HG03196 (cell line): ENCODE measurements at regions not wholly inside any gene's neighbourhood (a gene's known extent, or its start where the extent isn't known, plus 50 kb on each side); places are given as distances from the start of the nearest gene placed in this dataset.

Experiments used
- ATAC-seq: cut with Tn5 transposase; IDR thresholded peaks from one replicate; pipeline ENCODE4 v1.9.1; 2021; ENCODE audit not compliant: unreplicated experiment

- no peak for ATAC-seq
Observed at GRCh38 chr1:37085393-37085792, 51.1 kb upstream of the GRIK3 start.

GRCh38 chr1:37089750-37090149, 55.4 kb upstream of the GRIK3 start:
- ATAC-seq: no peak

DNA sequence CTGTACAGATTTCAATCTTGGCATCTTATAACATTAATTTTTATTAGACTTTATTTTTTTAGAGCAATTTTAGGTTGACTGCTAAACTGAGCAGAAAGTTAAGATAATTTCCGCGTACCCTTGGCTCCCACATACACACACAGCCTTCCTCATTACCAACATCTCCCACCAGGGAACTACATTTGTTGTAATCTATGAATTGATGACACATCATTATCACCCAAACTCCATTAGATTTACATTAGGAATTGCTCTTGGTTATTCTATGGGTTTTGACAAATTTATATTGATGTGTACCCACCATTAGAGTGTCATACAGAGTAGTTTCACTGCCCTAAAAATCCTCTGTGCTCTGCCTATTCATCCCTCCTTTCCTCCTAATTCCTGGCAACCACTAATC, 56.4 kb upstream of the GRIK3 start:
- ATAC-seq: no peak

DNA sequence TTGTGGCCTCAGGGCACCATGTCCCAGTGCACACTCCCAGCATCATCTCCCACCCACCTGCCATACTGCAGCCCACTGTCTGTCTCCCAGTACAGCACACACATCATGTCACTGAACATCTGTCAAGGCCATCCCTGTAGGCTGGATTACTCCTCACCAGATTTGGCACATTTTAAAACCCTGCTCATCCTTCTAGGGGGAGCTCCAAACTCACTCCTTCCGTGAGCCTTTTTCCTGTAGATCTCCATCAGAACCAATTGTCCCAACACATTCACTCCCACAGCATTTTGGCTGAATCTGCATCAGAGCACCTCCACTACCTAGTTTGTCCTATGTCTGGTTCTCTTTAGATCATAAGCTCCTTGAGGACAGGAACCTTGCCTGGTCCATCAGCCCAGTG, 58.6 kb upstream of the GRIK3 start:
- no peak for ATAC-seq

DNA sequence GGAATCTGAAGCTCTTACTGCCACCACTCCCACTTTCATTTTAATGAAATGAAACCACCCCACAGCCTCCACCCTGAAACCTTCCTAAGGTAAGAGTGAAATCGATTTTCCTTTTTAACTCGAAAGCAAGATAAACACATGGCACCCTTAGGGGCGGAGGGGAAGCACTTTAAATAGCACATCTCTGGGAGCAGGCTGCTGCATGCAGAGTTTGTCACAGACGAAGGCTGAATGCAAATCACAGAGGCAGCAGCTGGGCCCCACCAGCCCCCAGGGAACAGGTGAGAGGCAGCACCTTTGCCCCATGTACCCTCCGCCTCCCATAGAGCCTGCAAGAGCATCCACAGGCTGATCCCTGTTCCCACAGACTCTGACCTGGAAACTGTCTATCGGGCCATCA, 60.0 kb upstream of the GRIK3 start:
- ATAC-seq: no peak

DNA sequence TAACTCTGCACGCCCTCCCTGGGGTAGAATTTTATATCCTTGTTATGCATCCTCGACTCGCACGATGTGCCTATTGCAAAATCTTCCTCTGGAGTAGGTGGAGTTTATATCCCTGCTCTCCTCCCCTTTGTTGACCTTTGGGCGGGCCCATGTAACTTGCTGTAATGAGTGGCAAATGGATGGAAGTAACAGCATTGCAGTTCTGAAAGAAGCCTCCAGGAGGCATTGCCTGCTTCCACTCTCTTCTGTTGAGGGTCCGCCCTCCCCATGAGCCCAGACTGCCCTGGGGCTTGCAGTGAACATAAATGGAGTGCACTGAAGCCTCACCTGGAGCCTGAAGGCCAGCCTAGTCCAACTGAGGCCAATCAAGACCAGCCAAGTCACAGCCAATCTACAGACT, 62.2 kb upstream of the GRIK3 start:
- ATAC-seq: no peak

GRCh38 chr1:37097731-37098130, 63.4 kb upstream of the GRIK3 start:
- no peak for ATAC-seq

GRCh38 chr1:37098237-37098636, 63.9 kb upstream of the GRIK3 start:
- no peak for ATAC-seq

DNA sequence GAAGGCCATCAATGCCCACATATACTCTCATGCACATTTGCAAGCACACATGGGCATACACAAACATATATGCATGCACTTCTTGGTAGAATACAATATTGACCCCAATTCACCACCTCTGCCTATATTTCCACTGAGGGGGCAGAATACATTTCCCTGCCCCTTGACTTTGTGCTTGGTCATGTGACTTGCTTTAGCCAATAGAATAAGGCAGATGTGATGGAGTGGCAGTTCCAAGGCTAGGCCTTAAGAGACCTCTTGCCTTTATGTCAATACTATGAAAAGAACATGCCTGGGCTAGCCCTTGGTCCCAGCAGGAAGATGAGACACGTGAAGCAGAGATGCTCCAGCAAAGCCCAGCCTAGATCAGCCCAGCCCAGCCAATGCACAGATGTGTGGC, 66.0 kb upstream of the GRIK3 start:
- ATAC-seq: no peak

DNA sequence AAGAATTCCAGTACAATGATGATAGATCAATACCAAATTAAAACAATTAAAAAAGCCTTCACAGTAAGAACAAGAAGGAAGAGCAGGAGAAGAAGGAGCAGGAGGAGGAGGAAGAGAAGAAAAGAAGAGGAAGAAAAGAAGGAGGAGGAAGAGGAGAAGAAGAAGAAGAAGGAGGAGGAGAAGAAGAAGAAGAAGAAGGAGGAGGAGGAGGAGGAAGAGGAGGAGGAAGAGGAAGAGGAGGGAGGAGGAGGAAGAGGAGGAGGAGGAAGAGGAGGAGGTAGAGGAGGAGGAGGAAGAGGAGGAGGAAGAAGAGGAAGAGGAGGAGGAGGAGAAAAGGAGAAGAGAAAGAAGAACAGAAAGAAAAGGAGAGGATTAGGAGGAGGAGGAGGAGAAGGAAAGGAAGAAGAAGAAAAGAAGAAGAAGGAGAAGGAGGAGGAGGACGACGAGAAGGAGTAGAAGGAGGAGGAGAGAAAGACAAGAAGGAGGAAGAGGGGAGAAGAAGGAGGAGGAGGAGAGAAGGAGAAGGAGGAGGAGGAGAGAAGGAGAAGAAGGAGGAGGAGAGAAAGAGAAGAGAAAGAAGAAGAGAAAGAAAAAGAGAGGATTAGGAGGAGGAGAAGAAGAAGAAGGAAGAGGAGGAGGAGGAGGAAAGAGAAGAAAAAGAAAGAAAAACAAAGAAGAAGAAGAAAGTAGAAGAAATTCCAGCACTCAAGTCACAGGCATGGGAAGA, 68.5 kb upstream of the GRIK3 start:
- ATAC-seq: no peak

DNA sequence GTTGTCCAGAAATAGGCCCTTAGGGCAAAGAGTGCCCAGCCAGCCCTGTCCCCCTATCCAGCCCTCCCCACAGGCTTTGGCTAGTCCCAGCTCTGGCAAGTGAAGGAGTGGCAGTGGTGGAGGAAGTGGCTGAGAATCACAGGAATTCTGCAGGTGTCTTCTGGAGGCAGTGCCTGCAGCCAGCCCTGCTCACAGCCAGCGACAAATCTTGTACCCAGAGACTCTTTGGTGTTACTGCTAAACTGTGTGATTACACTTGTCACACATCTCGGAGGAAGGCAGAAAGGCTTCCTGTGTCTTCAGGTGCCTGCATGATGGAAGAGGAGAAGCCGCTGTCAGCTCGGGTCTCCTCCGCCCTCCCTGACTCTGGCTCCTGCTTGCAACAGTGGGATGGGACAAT, 71.6 kb upstream of the GRIK3 start:
- ATAC-seq: no peak

DNA sequence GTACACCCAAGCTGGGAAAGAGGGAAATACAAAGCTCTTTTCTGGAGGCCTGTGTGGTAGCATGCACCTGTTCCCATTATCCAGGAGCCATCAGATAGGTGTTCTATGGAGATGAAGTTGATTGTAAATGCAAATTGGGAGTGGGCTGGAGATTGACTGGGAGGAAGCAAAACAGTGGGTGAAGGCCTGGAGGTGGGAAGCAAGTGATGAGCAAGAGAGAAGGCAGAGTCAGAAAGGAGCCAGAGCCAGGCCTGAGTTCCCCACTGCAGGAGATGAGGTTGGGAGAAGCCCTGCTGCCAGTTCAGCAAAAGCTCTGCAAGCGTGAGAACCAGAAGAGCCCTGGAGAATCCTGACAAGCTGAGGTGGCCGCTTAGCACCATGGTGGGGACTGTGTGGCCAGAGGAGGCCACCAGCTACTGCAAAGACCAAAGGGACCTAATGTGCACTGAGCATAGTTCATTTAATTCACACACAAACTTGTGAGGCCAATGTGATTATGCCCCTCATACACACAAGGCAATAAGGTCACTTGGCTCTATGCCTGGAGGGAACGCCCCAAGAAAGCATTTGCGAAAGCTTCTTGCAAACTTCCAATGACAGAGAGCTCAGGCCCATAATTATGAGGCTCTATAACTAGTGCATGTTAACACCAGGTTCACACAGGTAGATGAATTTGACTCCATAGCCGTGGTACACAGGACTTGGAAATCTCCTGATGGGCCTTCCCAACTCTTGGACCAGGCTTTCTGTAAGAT, 73.0 kb upstream of the GRIK3 start:
- ATAC-seq: no peak

GRCh38 chr1:37108596-37109188, 74.4 kb upstream of the GRIK3 start:
- no peak for ATAC-seq

- ATAC-seq: no peak
Observed at GRCh38 chr1:37112430-37112829, 78.1 kb upstream of the GRIK3 start.

DNA sequence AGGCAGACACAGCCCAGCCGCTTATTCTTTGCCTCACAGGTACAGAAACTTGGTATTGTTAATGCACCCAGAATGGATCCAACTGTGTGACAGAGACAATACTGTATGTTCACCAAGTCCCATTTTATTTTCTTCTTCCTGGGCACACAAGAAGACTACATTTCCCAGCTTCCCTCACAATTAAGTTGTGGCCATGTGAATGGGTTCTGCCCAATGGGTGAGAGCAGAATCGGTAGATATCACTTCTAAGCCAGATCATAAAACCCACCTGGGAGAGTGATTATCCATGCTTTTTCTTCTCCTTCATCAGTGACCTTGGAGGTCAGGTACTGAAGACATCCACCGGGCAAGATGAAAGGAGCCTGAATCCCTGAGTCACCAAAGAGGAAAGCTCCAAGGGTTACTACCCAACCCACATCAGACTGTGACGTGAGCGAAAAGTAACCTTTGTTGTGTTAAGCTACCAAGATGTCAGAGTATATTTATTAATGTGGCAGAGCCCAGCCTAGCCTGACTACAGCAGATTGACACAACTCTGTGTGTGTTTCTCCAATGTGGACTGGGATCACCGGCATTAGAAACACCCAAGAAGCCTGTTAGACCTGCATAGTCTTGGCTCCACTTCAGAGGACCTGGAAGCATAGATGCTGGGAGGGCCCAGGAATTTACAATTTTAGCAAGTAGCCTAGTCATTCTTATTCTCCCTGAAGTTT, 79.1 kb upstream of the GRIK3 start:
- no peak for ATAC-seq

DNA sequence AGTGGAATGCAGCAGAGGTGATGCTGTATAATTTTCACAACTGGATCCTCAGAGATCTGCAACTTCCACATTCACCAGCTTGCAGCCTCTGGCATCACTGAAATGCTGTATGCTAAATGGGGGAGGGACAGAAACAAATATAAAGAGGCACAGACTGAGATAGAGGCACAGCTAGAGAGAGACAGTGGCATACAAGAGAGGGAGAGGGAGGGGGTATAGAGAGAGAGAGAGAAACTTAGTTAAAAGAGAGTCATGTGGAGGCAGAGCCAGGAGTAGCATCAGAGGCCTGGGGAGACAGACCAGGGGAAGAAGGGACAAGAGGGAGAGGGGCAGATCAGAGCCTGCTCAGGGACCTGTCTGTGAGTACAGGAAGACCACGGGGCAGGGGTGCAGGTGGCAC, 84.5 kb upstream of the GRIK3 start:
- ATAC-seq: no peak

DNA sequence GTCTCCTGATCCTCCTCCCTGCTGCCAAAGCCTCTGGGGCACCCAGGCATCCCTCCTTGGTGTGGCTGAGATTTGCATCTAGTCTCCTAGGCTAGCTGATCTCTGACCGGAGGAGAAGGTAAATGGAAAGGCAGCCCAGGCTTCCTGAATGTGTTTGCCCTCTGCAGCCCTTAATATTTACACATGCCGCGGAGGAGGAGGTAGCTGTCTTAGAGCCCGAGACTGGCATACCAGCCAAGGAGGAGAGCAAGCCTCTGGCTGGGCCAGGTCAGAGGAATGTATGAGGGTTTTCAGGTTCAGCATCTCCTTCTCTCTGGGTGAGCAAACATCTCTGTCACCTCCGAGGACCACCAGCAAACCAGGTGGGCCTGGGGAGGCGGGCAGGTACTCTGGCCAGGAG, 86.0 kb upstream of the GRIK3 start:
- no peak for ATAC-seq

- ATAC-seq: no peak
Observed at GRCh38 chr1:37123276-37124115, 89.2 kb upstream of the GRIK3 start.

- ATAC-seq: no peak
Observed at GRCh38 chr1:37124501-37124900, 90.2 kb upstream of the GRIK3 start.

GRCh38 chr1:37125295-37125694, 91.0 kb upstream of the GRIK3 start:
- ATAC-seq: no peak

- no peak for ATAC-seq
Observed at GRCh38 chr1:37127254-37127748, 93.0 kb upstream of the GRIK3 start.
